ENCODE measurements at regions not wholly inside any gene's neighbourhood (a gene's known extent, or its start where the extent isn't known, plus 50 kb on each side); places are given as distances from the start of the nearest gene placed in this dataset.

GRCh38 chr5:65085516-65085850, 316.8 kb downstream of the CWC27 start:
- H3K27me3 ChIP-seq: no peaks in the 10 kb centered on the region
- H3K4me3 ChIP-seq: no peak overlapping the region
- DNase-seq (ENCODE audit: low spot score in 2 of 2): no peak
- no peaks in the 10 kb centered on the region for H3K36me3 ChIP-seq
- no peaks in the 10 kb centered on the region for H3K4me1 ChIP-seq
- H3K27ac ChIP-seq: no peak overlapping the region
- no peak for TF ChIP-seq CTCF (IDR thresholded peaks at IDR 0.05)
- no peak for TF ChIP-seq POLR2A (IDR thresholded peaks at IDR 0.05)
- TF ChIP-seq POLR2AphosphoS5 (IDR thresholded peaks at IDR 0.05): no peak
- intact Hi-C loops (cut with DNase I; ENCODE audit: low total_unique reads): no loop called here
- no peaks in the 10 kb centered on the region for H3K9me3 ChIP-seq

GRCh38 chr5:65086234-65086890, 317.6 kb downstream of the CWC27 start:
- TF ChIP-seq POLR2AphosphoS5 (IDR thresholded peaks at IDR 0.05): no peak
- TF ChIP-seq CTCF (IDR thresholded peaks at IDR 0.05): no peak
- TF ChIP-seq POLR2A (IDR thresholded peaks at IDR 0.05): no peak
- Histone ChIP-seq H3K27ac (no peak overlapping the region), H3K9me3 (no peaks in the 10 kb centered on the region), H3K36me3 (no peaks in the 10 kb centered on the region), H3K4me3 (no peak overlapping the region), H3K27me3 (no peaks in the 10 kb centered on the region), H3K4me1 (no peaks in the 10 kb centered on the region)
- no peak for DNase-seq (ENCODE audit: low spot score in 2 of 2)
- intact Hi-C loops (cut with DNase I; ENCODE audit: low total_unique reads): no loop called here

- intact Hi-C loops (cut with DNase I; ENCODE audit: low total_unique reads): no loop called here
Measured at GRCh38 chr5:65087154-65087553, 318.4 kb downstream of the CWC27 start.

GRCh38 chr5:65094279-65094678, 325.5 kb downstream of the CWC27 start:
- Histone ChIP-seq H3K9me3 (no peaks in the 10 kb centered on the region), H3K4me1 (no peaks in the 10 kb centered on the region), H3K27me3 (no peaks in the 10 kb centered on the region), H3K4me3 (no peak overlapping the region), H3K36me3 (no peaks in the 10 kb centered on the region), H3K27ac (no peak overlapping the region)
- no peak for TF ChIP-seq CTCF (IDR thresholded peaks at IDR 0.05)
- no peak for TF ChIP-seq POLR2AphosphoS5 (IDR thresholded peaks at IDR 0.05)
- no peak for TF ChIP-seq POLR2A (IDR thresholded peaks at IDR 0.05)
- intact Hi-C loops (cut with DNase I; ENCODE audit: low total_unique reads): no loop called here
- no peak for DNase-seq (ENCODE audit: low spot score in 2 of 2)

More at GRCh38 chr5:65087154-65087553, 318.4 kb downstream of the CWC27 start:
- TF ChIP-seq POLR2A (IDR thresholded peaks at IDR 0.05) (no peak), POLR2AphosphoS5 (IDR thresholded peaks at IDR 0.05) (no peak), CTCF (IDR thresholded peaks at IDR 0.05) (no peak)
- no peak for DNase-seq (ENCODE audit: low spot score in 2 of 2)
- Histone ChIP-seq H3K4me1 (no peaks in the 10 kb centered on the region), H3K36me3 (no peaks in the 10 kb centered on the region), H3K9me3 (no peaks in the 10 kb centered on the region), H3K27me3 (no peaks in the 10 kb centered on the region), H3K4me3 (no peak overlapping the region), H3K27ac (no peak overlapping the region)

- Histone ChIP-seq H3K27ac (no peak overlapping the region), H3K4me1 (no peaks in the 10 kb centered on the region), H3K27me3 (no peaks in the 10 kb centered on the region), H3K4me3 (no peak overlapping the region), H3K9me3 (no peaks in the 10 kb centered on the region), H3K36me3 (no peaks in the 10 kb centered on the region)
- DNase-seq (ENCODE audit: low spot score in 2 of 2): no peak
- intact Hi-C loops (cut with DNase I; ENCODE audit: low total_unique reads): no loop called here
- TF ChIP-seq CTCF (IDR thresholded peaks at IDR 0.05): no peak
- TF ChIP-seq POLR2A (IDR thresholded peaks at IDR 0.05): no peak
- TF ChIP-seq POLR2AphosphoS5 (IDR thresholded peaks at IDR 0.05): no peak
Measured at GRCh38 chr5:65098393-65098792, 329.7 kb downstream of the CWC27 start.
